ENCODE measurements at regions not wholly inside any gene's neighbourhood (a gene's known extent, or its start where the extent isn't known, plus 50 kb on each side); places are given as distances from the start of the nearest gene placed in this dataset.

DNA sequence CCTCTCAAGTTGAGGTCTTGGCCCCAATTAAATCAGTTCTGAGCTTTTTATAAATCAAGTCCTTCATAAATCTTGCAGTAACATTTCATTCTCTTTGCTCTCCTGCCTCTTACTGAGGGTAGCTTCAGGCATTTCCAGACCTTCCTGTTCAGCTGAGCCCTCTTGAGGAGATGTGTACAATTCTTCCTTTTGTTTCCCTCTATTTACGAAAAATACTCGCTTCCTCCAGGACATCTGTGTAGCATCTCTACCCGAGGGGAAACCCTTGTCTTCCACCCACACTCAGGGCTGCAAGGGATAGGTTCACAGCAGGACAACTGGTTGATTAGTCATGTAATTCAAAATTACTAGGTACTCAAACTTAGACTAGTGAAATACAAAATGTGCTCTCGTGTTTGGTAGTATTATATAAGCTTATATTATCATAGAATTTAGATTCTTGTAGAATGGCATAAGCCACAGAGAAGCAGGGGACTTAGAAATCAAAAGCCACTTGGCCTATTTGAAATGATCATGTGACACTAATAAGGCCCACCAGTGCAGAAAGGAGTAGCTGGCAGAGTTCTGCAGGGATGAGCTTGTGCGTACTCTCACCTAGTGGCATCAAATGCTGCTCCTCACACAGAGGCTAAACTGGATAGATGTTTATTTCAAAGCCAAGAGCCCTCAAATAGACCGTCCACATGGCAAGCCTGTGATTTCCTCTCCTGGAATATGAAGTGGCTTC lies 126.7 kb downstream of the GDAP2 start:
- DNase-seq = no peak
- Histone ChIP-seq H3K4me1 (peaks cover 0 to 15% (median 3%) of the 10 kb centered on the region in 4 donors), H3K27ac (no peak overlapping the region), H3K27me3 (no peaks in the 10 kb centered on the region), H3K4me3 (no peak overlapping the region), H3K36me3 (no peaks in the 10 kb centered on the region), H3K9me3 (no peaks in the 10 kb centered on the region)
- intact Hi-C loops (cut with DNase I; ENCODE audit: low total_unique reads) = no loop called here
- TF ChIP-seq EP300 (IDR thresholded peaks at IDR 0.05; ENCODE audit: low read depth) = no peak
- TF ChIP-seq POLR2AphosphoS5 (IDR thresholded peaks at IDR 0.05) = no peak
- TF ChIP-seq, protein P1, sequence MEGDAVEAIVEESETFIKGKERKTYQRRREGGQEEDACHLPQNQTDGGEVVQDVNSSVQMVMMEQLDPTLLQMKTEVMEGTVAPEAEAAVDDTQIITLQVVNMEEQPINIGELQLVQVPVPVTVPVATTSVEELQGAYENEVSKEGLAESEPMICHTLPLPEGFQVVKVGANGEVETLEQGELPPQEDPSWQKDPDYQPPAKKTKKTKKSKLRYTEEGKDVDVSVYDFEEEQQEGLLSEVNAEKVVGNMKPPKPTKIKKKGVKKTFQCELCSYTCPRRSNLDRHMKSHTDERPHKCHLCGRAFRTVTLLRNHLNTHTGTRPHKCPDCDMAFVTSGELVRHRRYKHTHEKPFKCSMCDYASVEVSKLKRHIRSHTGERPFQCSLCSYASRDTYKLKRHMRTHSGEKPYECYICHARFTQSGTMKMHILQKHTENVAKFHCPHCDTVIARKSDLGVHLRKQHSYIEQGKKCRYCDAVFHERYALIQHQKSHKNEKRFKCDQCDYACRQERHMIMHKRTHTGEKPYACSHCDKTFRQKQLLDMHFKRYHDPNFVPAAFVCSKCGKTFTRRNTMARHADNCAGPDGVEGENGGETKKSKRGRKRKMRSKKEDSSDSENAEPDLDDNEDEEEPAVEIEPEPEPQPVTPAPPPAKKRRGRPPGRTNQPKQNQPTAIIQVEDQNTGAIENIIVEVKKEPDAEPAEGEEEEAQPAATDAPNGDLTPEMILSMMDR (IDR thresholded peaks at IDR 0.05) = no peak
- TF ChIP-seq POLR2A (IDR thresholded peaks at IDR 0.05) = no peak
- 59% methylated on average over 3 to 6 of the region's 6 CpGs for WGBS, 2 donors (ENCODE audit: low coverage in 1 of 2)
- in situ Hi-C loops (cut with MboI; ENCODE audit: low pct_ligation_motif_present in 1 of 4, low pct_unique_long_range_greater_than_20kb in 1 of 4, low sequenced_read_pairs in 3 of 4) = no loop called here

DNA sequence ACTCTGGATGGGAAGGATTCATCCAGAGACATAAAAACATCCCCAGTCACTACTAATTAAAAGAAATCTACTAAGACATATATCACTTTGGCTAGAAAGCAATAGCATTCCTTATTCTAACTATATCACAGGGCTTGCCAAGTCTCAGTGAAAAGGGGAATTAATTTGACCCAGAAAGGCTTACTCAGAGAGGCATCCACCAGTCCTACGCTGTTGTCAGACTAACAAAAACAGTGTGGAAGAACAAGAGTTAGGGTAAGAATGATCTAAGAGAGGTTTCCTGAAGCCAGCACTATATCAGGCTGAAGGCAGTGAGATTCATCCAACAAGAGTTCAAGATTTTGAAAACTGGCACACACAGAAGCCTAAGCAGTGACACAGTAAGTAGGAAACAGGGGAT lies 126.1 kb downstream of the GDAP2 start:
- intact Hi-C loops (cut with DNase I; ENCODE audit: low total_unique reads) = no loop called here
- Histone ChIP-seq H3K27ac (no peak overlapping the region), H3K4me1 (peaks cover 0 to 15% (median 3%) of the 10 kb centered on the region in 4 donors), H3K4me3 (no peak overlapping the region), H3K36me3 (no peaks in the 10 kb centered on the region), H3K27me3 (no peaks in the 10 kb centered on the region), H3K9me3 (no peaks in the 10 kb centered on the region)
- in situ Hi-C loops (cut with MboI; ENCODE audit: low pct_ligation_motif_present in 1 of 4, low pct_unique_long_range_greater_than_20kb in 1 of 4, low sequenced_read_pairs in 3 of 4) = no loop called here
- DNase-seq = no peak
- 50 to 71% methylated on average over 1 of the region's 1 CpG for WGBS, 2 donors (ENCODE audit: low coverage in 1 of 2)
- no peak for TF ChIP-seq EP300 (IDR thresholded peaks at IDR 0.05; ENCODE audit: low read depth)
- TF ChIP-seq POLR2A (IDR thresholded peaks at IDR 0.05) = no peak
- TF ChIP-seq POLR2AphosphoS5 (IDR thresholded peaks at IDR 0.05) = no peak
- TF ChIP-seq, protein P1 (IDR thresholded peaks at IDR 0.05) = no peak

DNA sequence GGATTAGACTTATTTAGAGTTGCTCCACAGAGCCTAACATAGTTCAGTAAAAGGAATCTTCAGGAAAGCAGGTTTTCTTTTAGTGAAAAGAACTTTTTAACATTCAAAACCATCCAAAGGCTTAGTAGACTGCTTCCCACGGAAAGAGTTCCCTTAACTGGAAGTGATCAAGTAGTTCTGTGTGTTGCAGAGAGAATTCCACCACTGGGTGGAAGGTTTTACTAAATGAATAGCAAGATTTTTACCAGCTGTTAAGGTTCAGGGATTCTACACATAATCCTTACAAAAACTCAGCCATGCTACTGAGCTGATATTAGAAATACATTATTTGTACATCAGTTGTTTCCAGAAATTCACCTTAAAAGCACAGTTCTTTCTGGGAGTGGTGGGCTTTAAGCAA lies 119.7 kb downstream of the GDAP2 start:
- DNase-seq = no peak
- intact Hi-C loops (cut with DNase I; ENCODE audit: low total_unique reads) (no loop called here), in situ Hi-C loops (cut with MboI; ENCODE audit: low pct_ligation_motif_present in 1 of 4, low pct_unique_long_range_greater_than_20kb in 1 of 4, low sequenced_read_pairs in 3 of 4) (no loop called here)
- Histone ChIP-seq H3K9me3 (no peaks in the 10 kb centered on the region), H3K4me3 (no peak overlapping the region), H3K4me1 (no peaks in the 10 kb centered on the region), H3K27me3 (no peaks in the 10 kb centered on the region), H3K27ac (no peak overlapping the region), H3K36me3 (no peaks in the 10 kb centered on the region)
- TF ChIP-seq, protein P1 (IDR thresholded peaks at IDR 0.05) = no peak
- no peak for TF ChIP-seq POLR2A (IDR thresholded peaks at IDR 0.05)
- no peak for TF ChIP-seq EP300 (IDR thresholded peaks at IDR 0.05; ENCODE audit: low read depth)
- no peak for TF ChIP-seq POLR2AphosphoS5 (IDR thresholded peaks at IDR 0.05)
- WGBS, 2 donors (ENCODE audit: low coverage in 1 of 2) = 50 to 67% methylated on average over 1 of the region's 1 CpG

DNA sequence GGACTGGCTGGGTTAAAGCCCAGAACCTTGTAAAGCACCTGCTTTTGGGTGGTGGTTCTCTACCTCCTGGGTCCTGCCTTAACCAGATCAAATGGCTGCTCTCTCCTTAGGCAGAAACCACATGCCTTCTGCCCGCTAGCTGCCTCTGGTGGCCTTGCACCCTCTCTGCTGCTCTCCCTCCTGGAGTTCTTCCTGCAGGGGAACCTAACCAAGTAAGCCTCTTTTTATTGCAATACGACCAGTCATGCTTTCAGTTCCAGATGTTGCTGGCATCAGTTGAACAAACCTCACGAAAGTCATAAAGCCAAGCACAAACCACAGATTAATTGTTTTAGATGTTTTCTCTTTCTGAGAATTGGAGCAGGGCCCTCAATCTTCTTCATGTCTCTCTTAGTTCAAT lies 118.9 kb downstream of the GDAP2 start:
- no peaks in the 10 kb centered on the region for H3K4me1 ChIP-seq
- intact Hi-C loops (cut with DNase I; ENCODE audit: low total_unique reads) = no loop called here
- no peak overlapping the region for H3K4me3 ChIP-seq
- WGBS, 2 donors (ENCODE audit: low coverage in 1 of 2) = 34% methylated on average over 2 to 3 of the region's 3 CpGs
- in situ Hi-C loops (cut with MboI; ENCODE audit: low pct_ligation_motif_present in 1 of 4, low pct_unique_long_range_greater_than_20kb in 1 of 4, low sequenced_read_pairs in 3 of 4) = no loop called here
- no peak for TF ChIP-seq POLR2AphosphoS5 (IDR thresholded peaks at IDR 0.05)
- TF ChIP-seq POLR2A (IDR thresholded peaks at IDR 0.05) = no peak
- TF ChIP-seq, protein P1 (IDR thresholded peaks at IDR 0.05) = no peak
- no peak for TF ChIP-seq EP300 (IDR thresholded peaks at IDR 0.05; ENCODE audit: low read depth)
- no peaks in the 10 kb centered on the region for H3K36me3 ChIP-seq
- DNase-seq = no peak
- no peaks in the 10 kb centered on the region for H3K27me3 ChIP-seq
- no peak overlapping the region for H3K27ac ChIP-seq
- H3K9me3 ChIP-seq = no peaks in the 10 kb centered on the region

Data from transverse colon (tissue), 4 donors.